HG02623 (cell line): ENCODE measurements at regions not wholly inside any gene's neighbourhood (a gene's known extent, or its start where the extent isn't known, plus 50 kb on each side); places are given as distances from the start of the nearest gene placed in this dataset.

Experiments used
- ATAC-seq: cut with Tn5 transposase; IDR thresholded peaks from one replicate; pipeline ENCODE4 v1.9.1; 2021; ENCODE audit warnings: moderate library complexity; ENCODE audit not compliant: unreplicated experiment

DNA sequence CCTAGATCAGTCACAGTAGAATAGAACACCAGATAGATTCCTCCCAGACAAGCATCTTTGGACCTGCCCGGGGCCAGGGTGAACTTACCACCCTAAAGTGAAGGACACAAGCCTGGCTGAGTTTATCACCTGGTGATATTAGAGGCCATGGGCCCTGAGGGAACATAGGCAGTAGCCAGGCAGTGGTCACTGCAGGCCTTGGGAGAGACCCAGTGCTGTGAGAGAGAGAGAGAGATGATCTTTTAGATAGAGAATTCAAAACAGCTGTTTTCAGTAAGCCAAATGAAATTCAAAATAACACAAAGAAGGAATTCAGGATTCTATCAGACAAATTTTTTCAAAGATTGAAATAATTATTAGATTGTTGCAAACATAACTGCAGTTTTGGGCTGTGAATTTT is 1679.9 kb downstream of the EFNB2 start:
- ATAC-seq = no peak

DNA sequence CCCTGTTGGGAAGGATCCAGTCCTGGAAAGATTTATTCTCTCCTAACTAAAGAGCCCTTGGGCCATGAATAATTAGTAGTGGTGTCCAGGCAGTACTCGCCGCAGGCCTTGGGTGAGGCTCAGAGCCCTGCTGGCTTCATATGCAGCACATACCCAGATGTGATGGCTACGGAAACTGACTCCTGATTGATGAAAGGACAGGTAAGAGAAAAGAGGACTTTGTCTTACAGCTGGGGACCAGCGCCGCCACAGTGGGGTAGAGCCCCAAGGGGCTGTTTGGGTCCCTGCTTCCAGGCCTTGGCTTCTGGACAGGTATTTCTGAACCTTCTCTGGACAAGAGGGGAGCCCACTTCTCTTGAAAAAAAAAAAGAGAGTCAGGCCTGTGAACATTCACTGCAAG is 1680.8 kb downstream of the EFNB2 start:
- ATAC-seq = no peak

- no peak for ATAC-seq
These were observed 1681.5 kb downstream of the EFNB2 start for GRCh38 chr13:104854007-104854406.

DNA sequence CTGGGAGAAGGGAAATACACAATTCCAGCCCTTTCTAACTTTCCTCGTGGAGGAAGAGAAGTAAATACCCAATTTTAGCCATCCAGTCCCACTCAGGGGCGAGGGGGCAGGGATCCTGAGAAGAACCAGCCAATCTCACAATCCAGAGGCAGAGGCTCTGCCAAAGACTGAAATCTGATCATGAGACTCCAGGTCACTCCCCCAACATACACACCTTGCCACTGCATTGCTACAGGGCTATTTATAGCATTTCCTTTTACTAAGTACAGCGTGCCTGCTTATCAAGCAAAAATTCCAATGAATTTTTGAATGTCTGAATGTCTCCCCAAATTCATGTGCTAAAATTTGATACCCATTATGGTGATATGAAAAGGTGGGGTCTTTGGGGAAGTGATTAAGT is 1687.5 kb downstream of the EFNB2 start:
- no peak for ATAC-seq

DNA sequence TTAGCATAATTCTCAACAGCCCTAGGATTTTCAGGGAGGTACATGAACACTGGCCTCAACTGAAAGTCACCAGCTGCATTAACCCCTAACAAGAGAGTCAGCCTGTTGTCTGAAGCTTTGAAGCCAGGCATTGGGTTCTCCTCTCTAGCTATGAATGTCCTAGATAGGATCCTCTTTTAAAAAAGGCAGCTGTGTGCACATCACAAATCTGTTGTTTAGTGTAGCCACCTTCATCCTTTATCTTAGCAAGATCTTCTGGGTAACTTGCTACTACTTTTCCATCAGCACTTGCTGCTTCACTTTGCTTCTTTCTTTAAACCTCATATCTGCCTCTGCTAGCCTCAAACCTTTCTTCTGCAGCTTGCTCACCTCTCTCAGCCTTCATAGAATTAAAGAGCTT is 1692.1 kb downstream of the EFNB2 start:
- ATAC-seq = no peak

DNA sequence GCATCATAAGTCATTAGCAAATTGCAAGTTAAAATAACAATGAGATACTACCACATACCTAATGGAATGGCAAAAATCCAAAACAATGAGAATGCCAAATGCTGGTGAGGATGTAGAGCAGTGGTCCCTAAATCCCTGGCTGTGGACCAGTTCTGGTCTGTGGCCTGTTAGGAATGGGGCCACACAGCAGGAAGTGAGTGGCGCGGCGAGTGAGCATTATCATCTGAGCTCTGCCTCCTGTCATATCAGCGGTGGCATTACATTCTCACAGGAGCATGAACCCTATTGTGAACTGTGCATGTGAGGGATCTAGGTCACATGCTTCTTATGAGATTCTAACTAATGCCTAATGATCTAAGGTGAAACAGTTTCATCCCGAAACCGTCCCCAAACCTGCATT is 1694.4 kb downstream of the EFNB2 start:
- ATAC-seq = no peak

- no peak for ATAC-seq
These were observed 1697.7 kb downstream of the EFNB2 start for GRCh38 chr13:104837756-104838155.

DNA sequence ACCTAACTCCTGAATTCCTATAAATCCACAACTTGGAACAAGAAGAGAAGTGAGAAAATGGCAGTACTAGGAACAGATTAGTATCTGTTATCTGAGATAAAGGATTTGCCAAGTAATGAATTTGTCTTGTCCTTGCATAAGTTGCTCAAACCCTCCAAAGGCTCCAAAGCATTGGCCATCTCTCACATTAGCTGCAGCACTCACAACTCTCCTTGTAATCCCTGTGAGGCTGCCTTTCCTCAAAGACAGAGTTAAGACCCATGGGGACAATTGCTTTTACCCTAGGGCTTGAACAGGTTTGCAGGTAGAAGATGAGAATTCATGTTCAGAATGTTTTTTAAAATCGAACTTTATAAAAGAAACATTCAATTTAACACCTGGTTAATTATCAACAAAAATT is 1702.2 kb downstream of the EFNB2 start:
- ATAC-seq = no peak

DNA sequence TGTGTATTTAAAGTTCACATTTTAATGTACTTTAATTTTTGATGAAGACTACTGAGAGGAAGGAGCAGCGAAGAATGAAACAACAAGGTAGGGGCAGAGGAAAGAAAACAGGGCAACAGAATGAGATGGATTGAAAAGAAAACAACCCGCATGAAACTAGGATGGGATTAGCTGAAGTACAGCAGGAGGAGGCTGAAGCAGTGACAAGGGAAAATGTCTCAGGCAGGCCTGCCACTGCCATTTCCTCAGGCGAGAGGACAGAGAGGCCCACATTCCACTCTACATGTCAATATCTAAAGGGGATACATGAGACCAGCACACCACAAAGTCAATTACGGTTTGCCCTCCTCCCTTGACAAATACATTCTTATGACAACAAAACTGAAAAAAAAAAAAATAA is 1703.2 kb downstream of the EFNB2 start:
- no peak for ATAC-seq

- ATAC-seq = no peak
These were observed 1703.6 kb downstream of the EFNB2 start for GRCh38 chr13:104831831-104832230.

DNA sequence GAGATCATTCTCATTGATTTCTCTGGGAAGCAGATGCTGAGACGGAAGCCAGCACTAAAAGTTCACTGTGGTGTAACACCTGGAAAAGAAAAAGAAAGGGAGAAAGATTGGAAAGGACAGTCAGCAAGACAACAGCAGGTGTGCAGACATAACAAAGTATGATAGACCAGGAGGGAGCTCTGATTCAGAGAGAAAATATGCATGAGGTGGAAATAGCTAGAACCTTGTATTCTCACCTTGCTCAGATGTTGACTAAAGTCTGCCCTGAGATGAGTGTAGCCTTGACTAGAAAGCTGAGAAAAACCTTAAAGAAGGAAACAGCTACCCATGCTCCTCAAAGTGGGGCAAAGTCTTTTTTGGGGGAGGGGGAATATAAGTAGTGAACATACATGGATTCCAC is 1711.8 kb downstream of the EFNB2 start:
- no peak for ATAC-seq

GRCh38 chr13:104823071-104823470 is 1712.4 kb downstream of the EFNB2 start:
- ATAC-seq = no peak

DNA sequence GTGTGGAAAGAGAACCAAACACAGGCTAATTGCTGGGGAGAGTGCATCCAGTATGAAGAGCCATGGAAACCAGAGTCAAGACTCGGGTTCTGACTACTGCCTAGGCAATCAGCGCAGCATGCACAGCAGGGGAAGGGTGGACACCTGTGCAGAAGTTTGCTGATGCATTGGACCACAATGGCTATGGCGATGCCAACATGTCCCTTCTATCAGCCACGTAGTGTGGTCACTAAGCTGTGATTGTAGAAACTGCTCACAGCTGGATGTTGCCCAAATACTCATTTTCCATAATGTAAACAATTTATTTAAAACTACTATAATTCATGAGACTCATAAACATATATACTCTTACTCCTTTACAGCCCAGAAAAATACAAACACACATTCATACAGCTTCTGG is 1718.2 kb downstream of the EFNB2 start:
- no peak for ATAC-seq

- no peak for ATAC-seq
These were observed 1718.7 kb downstream of the EFNB2 start for GRCh38 chr13:104816726-104817125.

DNA sequence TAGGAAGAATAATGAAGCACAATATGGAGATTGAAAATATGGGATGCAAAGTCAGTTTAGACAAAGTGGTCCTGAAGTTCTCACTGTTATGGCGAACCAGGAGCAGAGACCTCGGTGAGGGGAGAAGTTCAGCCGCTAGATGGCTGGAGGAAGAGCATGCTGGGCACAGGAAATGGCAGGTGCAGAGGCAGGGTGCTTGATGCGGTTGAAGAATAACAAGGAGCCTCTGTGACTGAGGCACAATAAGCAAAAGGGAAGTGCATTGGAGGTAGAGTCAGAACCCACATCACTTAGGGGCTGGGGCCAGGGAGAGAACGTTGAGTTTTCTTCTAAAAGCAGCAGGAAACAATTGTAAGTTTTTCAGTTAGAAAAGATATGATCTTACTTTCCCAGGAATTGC is 1725.2 kb downstream of the EFNB2 start:
- ATAC-seq = no peak

DNA sequence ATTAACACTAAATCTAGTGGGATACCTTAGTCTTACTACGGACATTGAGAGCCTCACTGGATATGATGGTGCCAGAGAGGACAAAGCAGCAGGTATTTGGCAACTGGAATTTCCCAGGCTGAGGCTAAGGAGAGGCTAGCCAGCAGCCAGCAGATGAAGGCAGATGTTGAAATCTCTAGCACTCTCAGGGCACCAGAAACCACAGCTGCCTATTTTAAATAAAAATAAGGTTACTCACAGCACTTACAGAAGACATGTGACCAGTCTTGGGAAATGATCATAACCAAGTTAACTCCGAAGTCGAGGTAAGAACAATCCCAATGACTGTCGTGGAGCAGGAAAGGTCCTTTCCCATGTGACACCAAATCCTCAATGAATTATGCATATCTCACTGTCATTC is 1726.0 kb downstream of the EFNB2 start:
- ATAC-seq = no peak

- ATAC-seq = no peak
These were observed 1730.1 kb downstream of the EFNB2 start for GRCh38 chr13:104805346-104805745.

DNA sequence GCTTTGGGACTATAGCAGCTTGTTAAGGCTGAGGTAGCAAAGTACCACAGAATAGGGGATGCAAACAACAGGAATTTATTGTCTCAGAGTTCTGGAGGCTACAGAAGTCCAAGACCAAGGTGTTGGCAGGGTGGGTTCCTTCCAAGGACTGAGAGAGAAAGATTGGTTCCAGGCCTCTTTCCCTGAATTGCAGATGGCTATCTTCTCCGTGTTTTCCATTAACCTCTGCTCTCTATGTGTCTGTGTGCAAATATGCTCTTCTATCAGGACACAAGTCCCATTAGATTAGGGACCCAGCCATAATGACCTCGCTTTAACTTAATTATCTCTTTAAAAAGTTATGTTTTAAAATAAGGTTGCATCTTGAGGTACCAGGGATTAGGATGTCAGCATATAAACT is 1732.9 kb upstream of the SLC10A2 start:
- ATAC-seq = no peak

GRCh38 chr13:104798486-104798885 is 1732.3 kb upstream of the SLC10A2 start:
- no peak for ATAC-seq

DNA sequence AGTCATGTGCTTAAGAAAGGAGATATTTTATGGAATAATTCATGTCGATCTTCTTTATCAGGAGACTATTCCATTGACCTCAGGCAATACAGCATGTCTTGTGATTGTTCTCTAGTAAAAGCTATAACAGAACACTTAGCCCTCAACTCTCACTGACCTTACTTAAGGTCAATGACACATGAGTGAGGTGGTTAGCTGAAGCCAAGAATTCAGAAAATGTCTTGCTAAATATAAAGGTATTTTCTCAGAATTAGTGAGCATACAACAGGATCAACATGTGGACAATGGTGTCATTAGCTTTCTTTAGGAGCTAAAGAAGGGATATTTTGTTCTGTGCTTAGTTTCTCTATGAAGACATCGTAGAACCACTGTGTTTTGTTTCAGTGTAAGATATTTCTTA is 1730.4 kb upstream of the SLC10A2 start:
- ATAC-seq = no peak

DNA sequence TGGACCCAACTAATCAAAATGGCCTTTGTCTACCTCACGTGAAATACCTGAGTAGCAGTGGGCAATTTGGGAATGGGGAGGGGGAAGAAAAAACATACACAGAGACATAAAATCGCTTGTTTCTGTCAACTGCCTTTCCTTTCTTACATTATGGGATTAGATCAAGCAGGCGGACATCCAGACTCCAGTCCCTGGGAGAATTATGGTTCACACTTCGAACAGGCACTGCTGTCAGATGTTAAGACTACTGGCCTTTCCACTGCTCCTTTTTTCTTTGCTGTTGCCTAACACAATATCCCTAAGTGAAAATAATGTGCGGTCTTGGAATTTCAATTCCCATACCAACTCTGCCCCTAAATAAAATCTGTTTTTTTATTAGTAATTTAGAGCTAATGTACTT is 1719.7 kb upstream of the SLC10A2 start:
- ATAC-seq = no peak

- no peak for ATAC-seq
These were observed 1718.7 kb upstream of the SLC10A2 start for GRCh38 chr13:104784891-104785290.

DNA sequence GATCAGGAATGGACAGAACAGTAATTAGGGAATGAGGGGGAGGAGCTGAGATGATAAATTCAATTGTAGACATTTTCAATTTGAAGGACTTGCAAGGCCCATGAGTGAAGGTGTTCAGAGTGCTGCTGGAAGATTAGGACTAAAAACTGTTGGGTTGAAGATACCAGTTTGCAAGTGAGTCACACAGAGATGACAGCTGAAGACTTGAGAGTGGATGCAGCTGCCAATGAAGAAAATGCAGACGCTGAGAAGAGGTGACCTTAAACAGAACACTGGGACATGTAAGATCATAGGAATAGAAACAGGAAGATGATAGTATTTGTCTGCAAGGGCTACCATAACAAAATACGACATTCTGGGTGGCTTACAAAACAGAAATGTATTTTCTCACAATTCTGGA is 1716.5 kb upstream of the SLC10A2 start:
- ATAC-seq = no peak
